Stimulated activated CD8-positive, alpha-beta memory T cell treated with anti-CD3 and anti-CD28 coated beads, Interleukin-15, amount 100 ng/mL, for 4 hours (primary cell): ENCODE measurements at regions not wholly inside any gene's neighbourhood (a gene's known extent, or its start where the extent isn't known, plus 50 kb on each side); places are given as distances from the start of the nearest gene placed in this dataset.
"Not testable (repeated sequence)": the region's sequence is repeated elsewhere in the genome, so short reads cannot be mapped to it uniquely, and the experiment has no call there.

Experiments used
- DNase-seq, 2 donors: peaks; one replicate each; pipeline ENCODE4 v3.0.0-alpha.2; 2020; ENCODE audit warnings: low read depth in 2 of 2

DNA sequence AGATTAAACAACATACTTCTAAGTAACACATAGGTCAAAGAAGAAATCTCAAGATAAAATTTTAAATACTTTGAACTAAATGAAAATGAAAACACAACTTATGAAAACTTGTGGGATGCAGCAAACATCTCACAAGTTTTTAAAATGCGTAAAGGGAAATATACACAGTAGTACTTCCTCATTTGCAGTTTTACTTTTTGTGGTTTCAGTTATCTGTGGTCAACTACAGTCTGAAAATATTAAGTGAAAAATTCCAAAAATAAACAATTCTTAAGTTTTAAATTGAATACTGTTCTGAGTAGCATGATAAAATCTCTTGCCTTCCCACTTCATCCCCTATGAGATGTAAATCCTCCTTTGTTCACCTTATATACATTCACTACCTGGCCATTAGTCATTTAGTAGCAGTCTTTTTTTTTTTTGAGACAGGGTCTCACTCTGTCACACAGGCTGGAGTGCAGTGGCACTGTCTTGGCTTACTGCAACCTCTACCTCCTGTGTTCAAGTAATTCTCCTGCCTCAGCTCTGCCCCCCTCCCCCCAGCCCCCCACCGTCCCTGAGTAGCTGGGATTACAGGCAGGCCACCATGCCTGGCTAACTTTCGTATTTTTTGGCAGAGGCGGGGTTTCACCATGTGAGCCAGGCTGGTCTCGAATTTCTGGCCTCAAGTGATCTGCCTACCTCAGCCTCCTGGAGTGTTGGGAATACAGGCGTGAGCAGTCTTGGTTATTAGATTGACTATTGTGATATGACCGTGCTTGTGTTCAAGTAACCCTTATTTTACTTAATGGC is 154.6 kb upstream of the AHI1 start:
- no peak for DNase-seq

DNA sequence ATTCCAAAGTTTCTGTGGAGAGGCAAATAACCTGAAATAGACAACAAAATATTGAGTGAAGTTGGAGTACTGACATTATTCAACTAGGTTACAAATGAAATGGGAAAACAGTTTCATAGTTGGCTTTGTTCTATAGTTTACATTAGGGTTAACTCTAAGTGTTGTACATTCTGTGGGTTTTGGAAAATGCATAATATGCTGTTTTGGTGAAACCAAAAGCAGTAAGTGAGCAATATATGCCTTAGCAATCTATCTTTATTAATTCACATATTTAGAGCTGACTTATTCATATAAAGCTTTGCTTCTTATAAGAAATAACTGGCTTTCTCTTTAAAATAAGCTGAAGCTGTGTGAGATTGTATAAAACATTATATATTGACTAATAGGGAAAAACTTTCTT is 157.5 kb upstream of the AHI1 start:
- no peak for DNase-seq

DNA sequence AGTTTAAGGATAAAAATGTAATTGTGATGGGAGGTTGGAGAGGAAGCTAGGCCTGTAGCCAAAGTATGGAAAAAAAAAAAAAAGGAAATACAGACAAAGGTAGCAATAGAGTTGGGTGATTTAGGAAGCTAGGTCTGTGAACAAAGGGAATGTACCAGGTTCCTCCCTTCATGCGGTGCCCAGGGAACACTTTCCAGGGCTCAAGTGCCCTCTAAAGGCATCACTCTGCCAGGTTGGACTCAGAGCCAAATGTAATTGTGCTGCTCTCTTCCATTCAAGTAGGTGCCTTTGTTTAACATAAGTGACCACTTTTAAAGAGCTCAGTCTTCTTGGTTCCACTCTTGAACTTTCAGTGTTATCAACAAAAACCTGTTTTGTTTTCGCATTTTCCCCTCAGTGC is 159.7 kb upstream of the AHI1 start:
- no peak for DNase-seq

DNA sequence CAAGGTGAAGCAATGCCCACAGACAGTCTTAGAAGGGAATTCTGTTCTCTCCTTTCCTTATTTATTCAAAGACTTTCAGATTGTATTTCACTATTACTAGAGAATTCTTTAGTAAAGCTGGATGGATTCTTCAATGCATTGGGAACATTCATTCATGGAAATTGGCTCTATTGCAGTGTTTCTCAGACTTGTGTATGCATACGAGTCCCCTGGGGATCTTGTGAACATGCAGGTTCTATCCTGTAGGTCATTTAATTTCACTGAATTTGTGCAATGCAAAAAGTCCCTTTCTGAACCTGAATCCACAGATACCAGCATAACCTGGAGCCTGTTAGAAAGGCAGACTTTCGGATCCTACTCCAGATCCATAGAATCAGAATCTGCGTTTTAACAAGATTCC is 160.9 kb upstream of the AHI1 start:
- no peak for DNase-seq

DNA sequence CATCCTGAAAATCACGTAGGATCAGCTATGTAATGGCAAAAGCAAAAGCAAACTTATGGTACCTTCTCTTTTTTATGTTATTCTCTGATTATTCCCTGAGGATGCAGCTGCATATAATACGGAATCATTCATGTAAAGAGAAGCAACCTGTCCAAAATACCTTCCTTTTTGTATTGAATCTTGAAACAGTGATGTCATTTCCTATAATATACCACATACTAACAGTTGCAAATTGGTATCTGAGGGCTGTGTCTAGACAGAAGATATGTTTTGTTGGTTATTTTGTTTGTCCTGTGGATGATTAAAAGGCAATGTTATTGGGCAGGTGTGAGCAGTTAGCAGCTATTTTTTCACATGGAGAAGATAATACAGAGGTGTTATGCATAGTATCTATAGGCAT is 161.4 kb upstream of the AHI1 start:
- DNase-seq = no peak

DNA sequence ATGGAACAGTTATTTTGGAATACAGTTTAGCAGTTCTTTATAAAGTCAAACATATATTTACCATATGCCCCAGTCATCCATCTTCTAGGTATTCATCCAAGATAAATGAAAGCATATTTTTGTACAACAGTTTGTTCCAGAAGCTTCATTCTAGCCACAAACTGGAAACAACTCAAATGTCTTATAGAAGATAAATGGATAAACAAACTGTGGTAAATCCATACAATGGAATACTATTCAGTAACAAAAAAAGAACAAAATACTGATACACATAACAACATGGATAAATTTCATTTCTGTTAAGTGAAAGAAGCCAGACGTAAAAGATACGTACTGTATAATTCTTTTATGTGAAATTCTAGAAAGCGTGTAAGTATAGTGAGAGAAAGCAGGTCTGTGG is 167.0 kb upstream of the AHI1 start:
- DNase-seq = no peak

DNA sequence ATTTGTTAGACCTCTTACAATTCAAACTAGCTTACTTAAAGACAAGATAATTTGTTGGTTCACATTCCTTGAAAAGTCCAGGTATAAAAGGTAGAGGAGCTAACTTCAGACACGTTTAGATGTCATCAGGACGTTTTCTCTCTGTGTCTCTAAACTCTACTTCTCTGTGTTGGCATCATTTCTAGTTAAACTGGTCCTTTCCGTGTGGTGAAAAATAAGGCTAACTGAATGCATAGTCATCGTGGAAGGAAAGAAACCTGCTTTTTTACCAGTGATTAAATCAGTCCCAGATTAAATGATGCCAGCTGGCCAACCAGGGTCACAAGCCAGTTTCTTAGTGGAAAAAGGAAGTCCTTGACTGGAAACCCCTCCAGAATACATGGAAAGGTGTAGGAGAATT is 168.4 kb upstream of the AHI1 start:
- DNase-seq = no peak

DNA sequence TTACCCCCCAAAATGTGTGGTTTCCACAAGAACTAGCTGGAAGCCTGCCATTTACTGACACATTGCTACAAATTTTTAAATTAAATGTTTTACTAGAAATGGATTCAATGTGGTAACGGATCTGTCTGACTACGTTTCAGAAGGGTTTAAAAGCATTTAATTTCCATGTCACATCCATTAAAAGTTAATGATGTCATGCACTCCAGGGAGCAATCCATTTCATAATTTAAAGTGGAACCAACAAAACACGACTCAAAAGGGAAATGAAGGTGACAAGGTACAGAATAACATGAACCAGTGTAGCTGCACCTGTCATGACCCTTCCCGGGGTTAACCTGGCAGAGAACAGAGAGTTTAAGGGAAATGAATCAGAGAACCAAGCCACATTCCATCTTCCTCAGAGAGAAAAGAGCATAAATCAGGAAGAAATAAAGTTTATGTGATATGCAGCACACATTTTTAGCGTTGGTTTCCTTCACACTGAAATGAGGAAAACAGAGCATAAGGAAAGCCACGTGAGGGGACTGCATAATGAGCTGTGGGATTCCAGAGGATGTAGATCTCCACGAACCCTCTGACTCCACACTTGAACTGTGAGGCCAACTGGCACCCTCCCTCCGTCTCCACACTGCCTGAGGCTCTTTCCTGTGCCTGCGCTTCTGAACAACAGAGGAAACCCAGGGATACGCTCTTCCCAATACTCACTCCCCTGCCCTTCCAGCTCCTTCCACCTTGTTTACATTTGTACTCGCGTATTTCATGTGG is 170.3 kb upstream of the AHI1 start:
- DNase-seq = no peak

DNA sequence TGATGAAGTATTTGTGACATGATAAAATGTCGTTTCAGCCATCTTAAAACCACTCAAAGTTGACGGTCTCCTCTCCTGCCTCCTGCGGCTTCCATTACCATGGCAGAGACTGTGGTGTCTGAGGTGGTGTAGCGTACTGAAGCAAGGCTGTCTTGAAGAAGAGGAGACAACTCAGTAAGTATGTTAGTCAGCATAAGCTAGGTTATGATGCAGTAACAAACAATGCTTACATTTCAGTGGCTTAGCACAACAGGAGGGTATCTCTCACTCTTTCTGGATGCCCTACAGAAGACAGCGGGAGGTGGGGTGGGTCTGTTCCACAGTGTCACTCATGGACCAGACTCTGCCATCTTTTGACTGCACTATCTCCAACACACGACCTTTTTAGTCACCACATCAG is 174.7 kb upstream of the AHI1 start:
- DNase-seq = no peak

DNA sequence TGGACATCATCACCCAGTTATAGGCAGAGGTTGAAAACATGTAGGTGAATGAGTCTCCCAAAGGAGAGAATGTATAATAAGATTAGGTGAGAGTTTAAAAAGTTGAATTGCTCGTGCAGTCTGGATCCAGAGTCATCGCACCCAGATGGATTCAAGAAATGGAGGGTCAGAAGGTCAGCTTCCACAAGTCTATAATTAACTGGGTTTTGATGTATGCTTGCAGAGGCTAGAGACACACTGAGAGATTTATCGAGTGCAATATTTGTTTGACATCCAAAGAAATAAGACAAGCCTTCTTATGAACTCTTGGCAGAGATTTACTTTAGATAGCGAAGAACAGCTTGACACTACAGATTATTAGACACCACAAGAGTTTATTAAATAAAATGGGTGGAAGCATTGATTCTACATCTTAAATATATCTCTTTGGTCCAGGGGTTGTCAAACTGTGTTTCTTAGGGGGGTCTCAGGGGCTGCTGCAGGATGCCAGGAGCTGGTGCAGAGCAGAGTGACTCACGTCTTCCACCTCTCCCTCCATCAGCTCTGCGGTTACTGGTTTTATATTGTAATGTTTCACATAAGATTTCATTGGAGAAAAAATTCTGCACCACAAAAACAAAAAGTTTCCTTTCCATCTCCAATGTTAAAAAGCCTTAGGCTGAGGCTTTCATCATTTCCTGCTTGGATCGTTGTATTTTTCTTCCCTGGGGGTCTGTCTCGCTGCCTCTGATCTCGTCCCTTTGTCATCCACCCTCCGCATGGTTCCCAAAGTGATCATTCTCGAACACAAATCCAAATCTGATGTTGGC is 176.2 kb upstream of the AHI1 start:
- no peak for DNase-seq

DNA sequence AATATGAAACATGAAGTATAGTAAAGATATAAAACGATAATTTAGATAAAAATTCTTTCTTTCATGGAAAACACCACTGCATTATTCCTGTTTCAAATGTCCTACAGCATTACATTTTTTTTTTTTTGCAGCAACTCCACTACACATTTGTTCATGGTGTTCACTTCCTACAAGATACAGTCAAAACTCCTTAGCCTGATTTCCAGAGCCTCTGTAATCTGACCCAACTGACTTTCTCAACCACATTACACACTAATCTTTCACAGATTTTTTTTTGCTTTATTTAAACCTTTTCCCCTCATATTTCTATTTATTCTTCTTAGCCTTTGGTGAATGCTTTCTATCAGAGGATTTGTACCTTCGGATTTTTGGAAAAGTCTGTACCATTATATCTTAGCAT is 176.5 kb upstream of the PDE7B start:
- no peak for DNase-seq

DNA sequence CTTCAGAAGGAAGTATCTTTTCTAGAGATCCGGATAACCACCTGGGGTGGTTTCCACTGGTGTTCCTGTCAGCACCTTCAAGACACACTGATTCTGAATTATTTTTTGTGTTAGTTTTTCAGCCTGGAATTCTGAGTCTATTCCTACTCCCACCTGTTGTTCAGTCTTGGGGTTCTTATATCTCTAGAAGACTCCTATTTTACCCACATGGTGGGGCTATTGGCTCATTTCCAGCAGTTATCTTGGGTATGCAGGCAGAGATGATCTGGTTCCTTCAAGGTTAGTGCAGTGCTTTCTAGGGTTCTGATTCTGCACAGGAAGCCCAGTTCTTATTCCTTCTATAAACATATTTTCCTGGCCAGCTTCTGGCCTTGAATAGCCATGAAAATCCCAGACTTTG is 175.6 kb upstream of the PDE7B start:
- DNase-seq = peak in 1 of 2 donors; percentile 3

DNA sequence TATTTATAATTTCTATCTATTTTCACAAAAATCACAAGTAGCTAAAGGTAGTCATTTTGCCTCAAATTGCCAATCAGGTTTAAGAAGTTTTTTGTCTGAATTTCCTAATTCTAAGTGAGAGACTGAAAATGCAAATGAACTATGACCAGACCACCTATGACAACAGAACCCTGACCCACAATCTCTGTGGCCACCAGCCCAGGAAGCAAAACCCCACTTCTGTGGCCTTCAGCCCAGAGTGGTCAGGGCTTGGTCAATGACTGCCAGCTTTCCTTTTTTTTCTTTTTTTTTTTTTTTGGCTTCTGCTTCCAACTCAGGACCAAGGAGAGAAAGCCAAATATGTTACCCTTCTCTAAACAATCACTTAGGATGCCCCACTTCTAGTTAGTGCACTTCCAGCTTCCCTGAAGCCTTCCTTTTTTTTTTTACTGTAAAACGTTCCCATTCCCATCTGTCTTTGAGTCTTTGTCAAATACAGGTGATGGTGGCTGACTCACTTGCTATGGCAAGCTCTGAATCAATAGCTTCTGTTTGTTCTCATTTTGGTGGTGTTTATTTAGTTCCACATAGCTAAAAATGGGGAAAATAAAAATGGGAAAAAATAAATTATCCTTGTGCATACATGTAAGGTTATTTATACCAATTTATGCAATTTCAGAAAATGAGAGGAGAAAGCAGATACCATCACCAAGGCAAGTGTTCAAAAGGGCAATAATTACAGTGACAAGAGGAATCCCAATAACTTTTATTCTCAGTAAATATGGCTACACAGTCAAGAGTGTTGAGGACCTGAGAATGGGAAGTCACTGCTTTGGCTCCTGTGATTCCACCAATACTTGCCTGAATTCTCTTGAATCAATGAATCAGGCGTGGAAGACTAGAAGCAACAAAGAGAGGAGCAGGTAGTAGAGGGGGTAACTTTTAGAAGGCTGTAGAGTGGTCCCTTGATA is 170.3 kb upstream of the PDE7B start:
- DNase-seq = no peak

DNA sequence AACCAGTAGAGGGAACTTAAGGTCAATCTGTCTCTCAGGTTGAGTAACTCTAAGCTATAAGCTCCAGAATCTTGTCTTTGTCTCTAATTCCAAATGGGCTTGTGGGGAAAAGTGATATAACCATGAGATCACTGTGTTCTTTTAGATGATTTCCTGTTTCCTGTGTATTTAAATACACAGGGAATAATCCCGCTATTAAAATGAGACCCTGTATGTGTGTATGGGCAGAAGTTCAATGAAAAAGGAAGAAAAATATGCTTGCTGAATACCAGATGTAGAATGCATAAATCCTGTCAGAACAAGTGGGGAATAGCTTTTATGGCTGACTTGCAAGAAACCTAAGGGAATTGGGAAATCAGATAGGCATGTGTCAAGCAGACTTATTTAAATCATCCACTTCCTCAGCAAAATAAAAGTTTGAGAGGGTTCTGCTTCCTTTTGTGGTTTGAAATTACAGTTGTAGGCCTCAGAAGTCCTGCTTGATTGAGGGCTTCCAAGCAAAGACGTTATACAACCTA is 164.7 kb upstream of the PDE7B start:
- no peak for DNase-seq

DNA sequence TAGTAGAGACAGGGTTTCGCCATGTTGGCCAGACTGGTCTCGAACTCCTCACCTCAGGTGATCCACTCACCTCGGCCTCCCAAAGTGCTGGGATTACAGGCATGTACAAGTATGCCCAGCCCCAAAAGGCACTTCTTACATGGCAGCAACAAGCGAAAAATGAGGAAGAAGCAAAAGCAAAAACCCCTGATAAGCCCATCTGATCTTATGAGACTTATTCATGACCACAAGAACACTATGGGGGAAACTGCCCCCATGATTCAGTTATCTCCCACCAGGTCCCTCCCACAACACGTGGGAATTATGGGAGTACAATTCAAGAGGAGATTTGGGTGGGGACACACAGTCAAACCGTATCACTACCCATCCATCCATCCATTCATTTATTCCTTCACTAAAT is 163.0 kb upstream of the PDE7B start:
- not testable (repeated sequence) for DNase-seq

DNA sequence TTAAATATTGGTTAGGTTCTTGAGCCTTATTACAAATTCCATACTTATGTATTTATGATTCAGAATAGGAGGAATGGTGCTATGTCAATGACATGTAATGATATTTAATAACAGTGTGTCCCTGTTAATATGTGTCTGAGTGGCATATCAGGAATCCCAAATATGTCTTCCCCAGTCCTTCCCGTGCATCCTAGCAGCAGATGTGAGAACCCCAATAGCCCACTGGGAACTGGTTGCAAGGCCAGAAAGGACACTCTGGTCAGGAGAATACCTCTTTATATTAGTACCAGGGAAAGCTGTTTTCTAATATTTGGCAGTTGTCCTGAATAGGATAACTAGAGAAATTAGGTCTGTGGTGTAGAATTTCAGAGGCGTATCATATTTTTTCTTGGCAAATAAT is 159.1 kb upstream of the PDE7B start:
- DNase-seq = no peak

DNA sequence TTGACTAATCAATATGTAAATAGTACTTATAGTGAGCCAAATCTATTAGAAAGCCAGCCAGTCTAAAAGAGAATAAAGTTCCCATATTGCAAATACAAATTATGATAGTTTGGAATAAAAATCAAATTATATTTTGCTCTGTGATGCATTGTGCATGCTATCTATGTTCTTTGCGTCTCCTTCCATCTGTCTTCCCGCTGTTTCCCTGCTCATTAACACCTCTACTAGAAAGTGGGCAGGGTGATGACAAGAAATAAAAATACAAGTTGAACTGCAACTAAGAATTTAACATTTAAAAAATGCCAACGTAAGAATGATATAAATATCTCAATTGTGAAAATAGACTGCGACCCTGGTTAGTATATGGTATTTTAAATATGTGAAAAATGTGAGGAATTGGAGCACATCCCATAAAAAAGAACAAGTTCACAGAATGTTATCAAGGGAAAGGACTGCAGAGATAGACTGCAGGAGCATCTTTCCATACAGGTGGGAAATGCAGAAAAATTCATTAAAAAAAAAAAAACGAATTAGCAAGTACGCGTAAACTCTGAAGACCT is 157.6 kb upstream of the PDE7B start:
- no peak for DNase-seq

DNA sequence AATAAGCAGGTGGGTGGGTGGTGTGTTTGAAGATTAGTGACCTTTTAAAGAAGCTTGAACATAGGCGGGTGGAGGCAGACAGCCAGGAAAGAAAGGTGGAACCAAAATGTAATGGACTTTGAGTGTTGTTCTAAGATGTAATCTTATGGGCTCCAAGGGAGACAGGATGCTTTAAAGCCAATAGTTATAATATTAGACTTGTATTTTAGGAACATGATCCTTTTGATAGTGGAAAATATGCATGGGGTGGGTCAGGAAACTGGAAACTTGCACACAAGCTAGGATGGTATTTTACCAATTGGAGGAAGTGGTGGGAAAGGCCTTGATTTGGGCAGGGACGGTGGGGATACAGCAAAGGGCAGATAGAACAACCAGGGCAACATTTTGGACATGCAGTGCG is 151.8 kb upstream of the PDE7B start:
- no peak for DNase-seq

DNA sequence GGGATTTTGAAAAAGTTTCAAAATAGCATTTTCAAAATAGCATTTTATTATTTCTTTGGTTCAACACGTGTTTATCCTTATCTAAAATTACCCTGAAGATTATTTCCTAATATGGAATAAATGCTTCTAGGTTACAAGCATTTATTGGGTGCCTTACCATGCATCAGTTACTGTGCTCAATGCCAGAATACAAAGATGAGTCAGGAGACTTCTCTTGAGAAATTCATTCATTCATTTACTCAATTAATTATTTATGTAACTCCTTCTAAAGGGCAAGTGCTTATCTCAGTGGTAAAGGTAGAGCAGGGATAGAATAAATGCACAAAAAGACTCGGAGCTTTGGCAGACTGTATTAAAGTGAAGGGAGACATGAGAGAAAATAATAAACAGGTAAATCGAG is 150.1 kb upstream of the PDE7B start:
- no peak for DNase-seq

DNA sequence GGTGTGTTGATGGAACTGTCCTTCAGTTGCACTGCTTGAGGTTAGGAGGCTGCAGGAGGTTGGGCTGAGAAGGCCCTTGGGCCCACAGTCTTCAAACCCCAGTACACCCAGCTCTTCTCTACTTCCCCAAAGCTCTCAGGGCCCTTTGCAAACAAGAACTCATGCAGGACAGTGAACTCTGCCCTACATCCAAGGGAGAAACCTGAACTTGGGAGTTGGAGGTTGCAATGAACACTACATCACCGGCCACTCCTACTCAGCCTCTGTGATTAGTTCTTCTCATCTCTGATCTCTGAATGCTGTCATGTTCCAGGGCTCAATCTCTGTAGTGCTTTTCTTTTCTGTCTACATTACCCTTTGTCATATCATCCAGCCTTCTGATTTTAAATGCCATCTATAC is 148.5 kb upstream of the PDE7B start:
- no peak for DNase-seq

DNA sequence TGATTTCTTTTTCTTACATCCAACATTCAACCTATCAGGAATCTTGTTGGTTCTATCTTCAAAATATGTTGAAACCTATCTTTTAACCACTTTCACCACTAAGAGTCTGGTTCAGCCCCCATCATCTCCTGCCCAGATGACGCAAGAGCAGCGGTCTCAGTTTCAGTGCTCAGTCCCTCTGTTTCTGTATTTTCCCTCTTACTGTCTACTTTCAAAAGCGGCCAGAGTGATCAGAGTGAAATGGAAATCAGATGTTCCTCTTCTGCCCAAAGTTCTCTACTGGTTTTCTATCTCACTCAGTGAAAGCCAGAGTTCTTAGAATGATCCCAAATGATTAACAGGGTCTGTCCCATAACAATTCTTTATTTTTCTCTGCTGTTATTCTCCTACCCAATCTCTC is 147.9 kb upstream of the PDE7B start:
- no peak for DNase-seq
